Activated naive CD4-positive, alpha-beta T cell treated with anti-CD3 and anti-CD28 coated beads, Interleukin-2, amount 50 U/mL, for 72 hours (primary cell): ENCODE measurements at regions not wholly inside any gene's neighbourhood (a gene's known extent, or its start where the extent isn't known, plus 50 kb on each side); places are given as distances from the start of the nearest gene placed in this dataset.
"Not testable (repeated sequence)": the region's sequence is repeated elsewhere in the genome, so short reads cannot be mapped to it uniquely, and the experiment has no call there.

Experiments used
- ATAC-seq, 2 donors: fragments of 150-1000 bp; cut with Tn5 transposase; 2 replicates each; pipeline ENCODE4 v1.10.0; 2021; ENCODE audit warnings: mild to moderate bottlenecking in 2 of 2, moderate library complexity in 2 of 2
- DNase-seq, 2 donors: peaks; one replicate each; pipeline ENCODE4 v3.0.0; 2021 to 2022; ENCODE audit warnings: low spot score in 2 of 2
- H3K27ac Mint-ChIP-seq, 2 donors: one replicate each; pipeline ENCODE4 v1.8.0; 2022; ENCODE audit warnings: mild to moderate bottlenecking in 2 of 2, mixed read lengths in 2 of 2
- H3K36me3 Mint-ChIP-seq, 2 donors: one replicate each; pipeline ENCODE4 v1.8.0; 2022; ENCODE audit warnings: mixed read lengths in 2 of 2
- H3K9me3 Mint-ChIP-seq, 2 donors: one replicate each; pipeline ENCODE4 v1.8.0; 2022; ENCODE audit warnings: mixed read lengths in 2 of 2

GRCh38 chr1:187073634-187074245 is 245.0 kb downstream of the PLA2G4A start:
- ATAC-seq, H3K9me3 Mint-ChIP-seq, DNase-seq, H3K27ac Mint-ChIP-seq: not testable (repeated sequence)
- H3K36me3 Mint-ChIP-seq, result peaks cover 11 to 13% of the 10 kb centered on the region in 2 donors

DNA sequence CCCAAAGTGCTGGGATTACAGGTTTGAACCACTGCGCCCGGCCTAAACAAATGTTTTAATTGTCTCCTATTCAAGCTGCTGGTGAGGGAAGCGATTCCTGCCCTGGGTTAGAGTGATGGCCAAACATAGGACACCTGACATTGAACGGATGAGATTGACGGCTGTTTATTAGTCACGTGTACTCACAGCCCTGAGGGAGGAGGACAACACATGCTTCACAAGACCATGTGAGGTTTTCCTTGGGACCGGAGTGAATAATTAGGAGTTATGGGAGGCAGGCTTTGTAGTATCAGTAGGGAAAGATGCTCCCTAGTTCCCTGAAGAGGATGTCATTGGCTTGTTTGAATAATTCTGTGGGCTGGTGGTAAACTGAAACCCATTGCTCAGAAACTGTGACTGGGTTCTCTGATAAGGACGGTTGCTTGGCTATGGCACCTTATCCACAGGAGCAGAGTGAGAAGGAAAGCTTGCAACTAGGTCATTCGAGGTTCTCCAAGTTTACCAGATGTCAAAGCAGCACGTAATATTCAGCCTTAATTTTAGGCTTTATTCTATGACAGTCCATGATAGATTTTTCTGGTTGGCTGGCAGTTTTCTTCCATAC is 245.8 kb downstream of the PLA2G4A start:
- ATAC-seq, result no peak
- no peak overlapping the region for H3K27ac Mint-ChIP-seq
- no peak for DNase-seq
- peaks cover 0 to 9% of the 10 kb centered on the region in 2 donors for H3K9me3 Mint-ChIP-seq
- H3K36me3 Mint-ChIP-seq, result peaks cover 11 to 13% of the 10 kb centered on the region in 2 donors

- no peak for ATAC-seq
These were observed 248.2 kb downstream of the PLA2G4A start for GRCh38 chr1:187076922-187077321.

GRCh38 chr1:187078321-187078720 is 249.6 kb downstream of the PLA2G4A start:
- no peak for ATAC-seq
- H3K27ac Mint-ChIP-seq, result no peak overlapping the region
- H3K9me3 Mint-ChIP-seq, result peaks cover 0 to 5% of the 10 kb centered on the region in 2 donors
- H3K36me3 Mint-ChIP-seq, result peaks cover 1 to 8% of the 10 kb centered on the region in 2 donors
- DNase-seq, result no peak

More at GRCh38 chr1:187076922-187077321, 248.2 kb downstream of the PLA2G4A start:
- Mint-ChIP-seq H3K36me3 (peaks cover 11 to 13% of the 10 kb centered on the region in 2 donors), H3K27ac (no peak overlapping the region), H3K9me3 (peaks cover 0 to 13% of the 10 kb centered on the region in 2 donors)
- no peak for DNase-seq

- Mint-ChIP-seq H3K36me3 (peaks cover 0 to 7% of the 10 kb centered on the region in 2 donors), H3K27ac (no peak overlapping the region), H3K9me3 (peaks cover 0 to 4% of the 10 kb centered on the region in 2 donors)
- ATAC-seq (no peak), DNase-seq (no peak)
These were observed 250.2 kb downstream of the PLA2G4A start for GRCh38 chr1:187078916-187079315.

GRCh38 chr1:187079330-187079729 is 250.6 kb downstream of the PLA2G4A start:
- Mint-ChIP-seq H3K9me3 (peaks cover 0 to 4% of the 10 kb centered on the region in 2 donors), H3K36me3 (peaks cover 0 to 7% of the 10 kb centered on the region in 2 donors), H3K27ac (no peak overlapping the region)
- DNase-seq, result no peak
- ATAC-seq, result no peak

- DNase-seq (no peak), ATAC-seq (no peak)
- peaks cover 0 to 6% of the 10 kb centered on the region in 2 donors for H3K36me3 Mint-ChIP-seq
- no peak overlapping the region for H3K27ac Mint-ChIP-seq
- H3K9me3 Mint-ChIP-seq, result peaks cover 9 to 15% of the 10 kb centered on the region in 2 donors
These were observed 262.9 kb downstream of the PLA2G4A start for GRCh38 chr1:187091666-187092065.

DNA sequence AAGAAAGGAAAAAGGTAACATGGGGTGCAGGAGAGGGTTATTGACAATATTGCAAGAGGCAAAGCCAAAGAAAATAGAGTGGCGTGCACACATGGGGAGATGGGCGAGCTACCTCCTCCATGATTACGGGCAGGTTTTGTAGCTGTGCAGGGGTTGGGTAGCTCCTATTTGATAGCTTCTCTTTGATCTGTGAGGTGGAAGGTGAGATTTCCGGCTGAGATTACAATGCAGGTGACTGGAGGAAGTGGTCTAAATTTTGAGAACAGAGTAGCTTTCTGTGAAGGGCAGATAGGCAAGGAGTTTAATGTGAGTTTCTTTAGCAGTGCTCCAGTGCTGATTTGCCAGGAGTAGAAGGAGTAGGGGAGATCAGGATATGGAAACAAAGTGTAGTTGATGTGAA is 263.4 kb downstream of the PLA2G4A start:
- H3K36me3 Mint-ChIP-seq, result peaks cover 0 to 6% of the 10 kb centered on the region in 2 donors
- DNase-seq (peak in 1 of 2 donors; percentile 6), ATAC-seq (peak; percentile 56 to 77)
- no peak overlapping the region for H3K27ac Mint-ChIP-seq
- H3K9me3 Mint-ChIP-seq, result peaks cover 9 to 15% of the 10 kb centered on the region in 2 donors

DNA sequence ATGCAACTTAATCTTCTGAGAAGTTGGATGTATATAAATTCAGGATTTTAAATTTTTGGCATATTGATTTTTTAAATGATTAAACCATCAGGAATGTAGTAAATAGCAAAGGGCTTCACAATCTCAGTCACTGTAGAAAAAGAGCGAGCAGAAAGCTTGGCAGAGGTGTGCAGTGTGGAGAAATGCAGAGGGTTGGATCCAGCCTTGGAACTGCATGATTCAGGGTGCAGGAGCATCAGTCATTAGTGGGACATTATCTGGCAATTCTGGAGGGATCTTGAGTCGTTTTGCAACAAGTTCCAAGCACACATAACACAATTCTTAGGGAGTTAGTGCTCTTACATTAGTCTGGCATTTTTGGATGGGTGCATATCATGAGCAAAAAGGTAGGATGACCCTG is 267.9 kb downstream of the PLA2G4A start:
- Mint-ChIP-seq H3K9me3 (peaks cover 9 to 25% of the 10 kb centered on the region in 2 donors), H3K36me3 (no peaks in the 10 kb centered on the region), H3K27ac (no peak overlapping the region)
- no peak for ATAC-seq
- DNase-seq, result no peak

DNA sequence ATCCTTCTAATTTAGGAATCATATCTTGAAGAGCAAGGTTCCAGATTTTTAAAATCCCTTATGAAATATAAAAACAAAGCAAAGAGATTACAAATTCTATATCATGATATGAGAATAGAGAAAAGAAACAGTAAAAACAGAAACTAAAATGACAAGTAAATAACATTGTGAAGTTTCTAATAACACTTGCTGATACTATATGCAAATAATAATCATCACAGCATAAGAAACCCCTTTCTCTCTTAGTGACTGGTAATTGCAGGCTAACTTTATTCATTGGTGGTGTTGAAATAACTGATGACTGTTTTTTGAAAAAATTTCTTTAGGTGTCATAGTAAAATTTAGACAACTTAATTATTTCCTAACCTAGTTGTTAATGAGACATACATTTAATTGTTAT is 281.6 kb downstream of the PLA2G4A start:
- DNase-seq, result no peak
- no peaks in the 10 kb centered on the region for H3K36me3 Mint-ChIP-seq
- ATAC-seq, result no peak
- H3K9me3 Mint-ChIP-seq, result peaks cover 3 to 18% of the 10 kb centered on the region in 2 donors
- no peak overlapping the region for H3K27ac Mint-ChIP-seq

- DNase-seq (no peak), ATAC-seq (no peak)
- Mint-ChIP-seq H3K9me3 (peaks cover 10 to 13% of the 10 kb centered on the region in 2 donors), H3K27ac (no peak overlapping the region), H3K36me3 (no peaks in the 10 kb centered on the region)
These were observed 286.0 kb downstream of the PLA2G4A start for GRCh38 chr1:187114792-187115191.

DNA sequence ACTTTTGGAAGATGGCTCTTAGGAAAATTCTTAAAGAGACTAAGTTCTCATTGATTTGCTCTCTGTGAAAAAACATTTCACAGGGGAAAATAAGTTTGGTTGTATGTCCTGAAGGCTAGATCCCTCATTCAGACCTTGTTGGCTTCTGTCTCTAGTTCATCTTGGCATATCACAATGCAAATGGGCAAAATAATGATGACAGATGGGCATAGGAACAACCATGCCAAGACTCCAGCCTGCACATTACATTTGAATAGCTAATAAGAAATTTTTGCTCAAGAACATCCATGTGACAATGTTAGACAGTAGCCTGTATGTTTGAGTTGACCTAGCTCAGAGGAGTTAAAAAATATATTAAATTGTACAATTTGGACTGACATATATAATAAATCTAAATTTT is 292.9 kb downstream of the PLA2G4A start:
- H3K9me3 Mint-ChIP-seq, result peaks cover 7 to 9% of the 10 kb centered on the region in 2 donors
- ATAC-seq, result no peak
- H3K36me3 Mint-ChIP-seq, result no peaks in the 10 kb centered on the region
- H3K27ac Mint-ChIP-seq, result no peak overlapping the region
- no peak for DNase-seq

DNA sequence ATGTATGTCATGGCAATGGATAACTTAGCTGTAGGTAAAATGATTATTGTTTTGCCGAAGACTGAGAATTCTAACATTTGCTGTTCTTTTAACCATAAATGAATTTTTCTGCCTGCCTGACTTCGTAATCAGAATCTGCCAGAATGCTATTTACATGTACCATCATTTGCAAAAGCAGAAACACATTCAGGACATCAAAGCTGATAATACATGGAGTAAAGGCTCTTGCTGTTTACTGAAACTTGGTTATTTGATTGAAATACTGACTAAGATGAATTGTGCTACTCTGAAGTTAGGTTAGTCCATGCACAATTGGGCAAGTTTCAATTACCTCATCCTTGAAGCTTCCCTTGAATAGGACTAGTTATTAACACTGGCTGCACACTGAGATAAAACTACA is 293.8 kb downstream of the PLA2G4A start:
- ATAC-seq (no peak), DNase-seq (no peak)
- Mint-ChIP-seq H3K36me3 (no peaks in the 10 kb centered on the region), H3K9me3 (peaks cover 7 to 9% of the 10 kb centered on the region in 2 donors), H3K27ac (no peak overlapping the region)

- DNase-seq, result no peak
- Mint-ChIP-seq H3K9me3 (peaks cover 3 to 7% of the 10 kb centered on the region in 2 donors), H3K36me3 (no peaks in the 10 kb centered on the region), H3K27ac (no peak overlapping the region)
- no peak for ATAC-seq
These were observed 300.4 kb downstream of the PLA2G4A start for GRCh38 chr1:187129132-187129531.

DNA sequence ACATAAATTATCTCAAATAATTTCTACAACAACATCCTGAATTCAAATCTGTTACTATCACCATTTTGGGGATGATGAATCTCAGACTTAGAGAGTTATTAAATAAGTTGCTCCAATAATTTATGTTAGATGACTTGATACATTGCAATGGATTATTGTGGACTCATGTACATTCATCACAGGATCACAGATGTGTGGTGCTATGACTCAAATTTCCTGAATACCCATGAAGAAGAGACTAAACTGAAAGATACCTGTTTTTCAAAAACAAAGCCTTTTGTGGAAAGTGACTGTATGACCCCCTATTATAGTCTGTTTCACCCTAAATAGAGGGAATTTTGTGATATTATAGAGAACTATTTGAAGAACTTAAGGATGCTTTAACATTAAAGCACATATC is 315.0 kb downstream of the PLA2G4A start:
- no peak overlapping the region for H3K27ac Mint-ChIP-seq
- H3K9me3 Mint-ChIP-seq, result peaks cover 28 to 31% of the 10 kb centered on the region in 2 donors
- peaks cover 0 to 25% of the 10 kb centered on the region in 2 donors for H3K36me3 Mint-ChIP-seq
- ATAC-seq (peak in 1 of 2 donors; percentile 84), DNase-seq (no peak)

- H3K9me3 Mint-ChIP-seq, result peaks cover 16 to 30% of the 10 kb centered on the region in 2 donors
- DNase-seq, result no peak
- H3K27ac Mint-ChIP-seq, result no peak overlapping the region
- no peak for ATAC-seq
- H3K36me3 Mint-ChIP-seq, result peaks cover 7 to 9% of the 10 kb centered on the region in 2 donors
These were observed 317.6 kb downstream of the PLA2G4A start for GRCh38 chr1:187146388-187146787.

DNA sequence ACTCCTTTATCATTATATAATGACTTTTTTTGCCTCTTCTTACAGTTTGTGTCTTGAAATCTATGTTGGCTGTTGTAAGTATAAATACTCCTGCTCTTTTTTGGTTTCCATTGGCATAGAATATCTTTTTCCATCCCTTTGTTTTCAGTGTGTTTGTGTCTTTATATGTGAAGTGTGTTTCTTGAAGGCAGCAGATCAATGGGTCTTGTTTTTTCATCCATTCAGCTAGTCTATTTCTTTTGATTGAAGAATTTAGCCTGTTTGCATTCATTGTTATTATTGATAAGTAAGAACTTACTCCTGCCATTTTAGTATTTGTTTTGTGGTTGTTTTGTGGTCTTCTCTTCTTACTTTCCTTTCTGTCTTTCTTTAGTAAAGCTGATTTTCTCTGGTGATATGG is 322.8 kb downstream of the PLA2G4A start:
- Mint-ChIP-seq H3K36me3 (peaks cover 23 to 24% of the 10 kb centered on the region in 2 donors), H3K9me3 (peaks cover 33 to 42% of the 10 kb centered on the region in 2 donors), H3K27ac (no peak overlapping the region)
- DNase-seq, result no peak
- no peak for ATAC-seq

GRCh38 chr1:187153047-187153446 is 324.3 kb downstream of the PLA2G4A start:
- H3K27ac Mint-ChIP-seq, result no peak overlapping the region
- H3K9me3 Mint-ChIP-seq, result peaks cover 24 to 37% of the 10 kb centered on the region in 2 donors
- H3K36me3 Mint-ChIP-seq, result peaks cover 15 to 24% of the 10 kb centered on the region in 2 donors
- ATAC-seq, result no peak
- no peak for DNase-seq
